ENCODE measurements at regions not wholly inside any gene's neighbourhood (a gene's known extent, or its start where the extent isn't known, plus 50 kb on each side); places are given as distances from the start of the nearest gene placed in this dataset.

DNA sequence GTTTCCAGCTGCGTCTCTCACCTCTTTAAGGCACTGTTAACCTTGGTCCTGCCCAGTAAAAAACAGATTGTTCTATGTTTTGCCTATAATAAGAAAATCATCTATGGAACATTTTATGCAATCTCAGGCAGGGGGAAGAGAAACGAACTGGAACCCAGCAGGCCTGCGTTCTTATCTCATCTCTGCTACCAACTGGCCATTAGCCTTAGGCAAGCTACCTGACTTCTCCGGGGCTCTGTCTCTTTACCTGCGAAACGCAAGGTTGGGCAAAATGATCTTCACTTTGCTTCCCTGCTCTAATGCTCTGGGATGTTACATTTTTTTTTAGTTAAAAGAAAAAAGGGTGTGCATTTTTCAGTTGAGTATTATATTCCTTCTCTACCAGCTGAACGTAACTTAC lies 70.5 kb upstream of the WIPF1 start:
- Histone ChIP-seq H3K36me3 (no peaks in the 10 kb centered on the region), H3K27ac (no peak overlapping the region), H3K27me3 (no peaks in the 10 kb centered on the region), H3K9me3 (no peaks in the 10 kb centered on the region), H3K4me1 (peaks cover 50% of the 10 kb centered on the region), H3K4me3 (no peak overlapping the region)
- intact Hi-C loops (cut with DNase I) = no loop called here
- DNase-seq (ENCODE audit: extremely low spot score in 2 of 2) = no peak
- TF ChIP-seq POLR2A (IDR thresholded peaks at IDR 0.05) = no peak
- TF ChIP-seq, protein P1, sequence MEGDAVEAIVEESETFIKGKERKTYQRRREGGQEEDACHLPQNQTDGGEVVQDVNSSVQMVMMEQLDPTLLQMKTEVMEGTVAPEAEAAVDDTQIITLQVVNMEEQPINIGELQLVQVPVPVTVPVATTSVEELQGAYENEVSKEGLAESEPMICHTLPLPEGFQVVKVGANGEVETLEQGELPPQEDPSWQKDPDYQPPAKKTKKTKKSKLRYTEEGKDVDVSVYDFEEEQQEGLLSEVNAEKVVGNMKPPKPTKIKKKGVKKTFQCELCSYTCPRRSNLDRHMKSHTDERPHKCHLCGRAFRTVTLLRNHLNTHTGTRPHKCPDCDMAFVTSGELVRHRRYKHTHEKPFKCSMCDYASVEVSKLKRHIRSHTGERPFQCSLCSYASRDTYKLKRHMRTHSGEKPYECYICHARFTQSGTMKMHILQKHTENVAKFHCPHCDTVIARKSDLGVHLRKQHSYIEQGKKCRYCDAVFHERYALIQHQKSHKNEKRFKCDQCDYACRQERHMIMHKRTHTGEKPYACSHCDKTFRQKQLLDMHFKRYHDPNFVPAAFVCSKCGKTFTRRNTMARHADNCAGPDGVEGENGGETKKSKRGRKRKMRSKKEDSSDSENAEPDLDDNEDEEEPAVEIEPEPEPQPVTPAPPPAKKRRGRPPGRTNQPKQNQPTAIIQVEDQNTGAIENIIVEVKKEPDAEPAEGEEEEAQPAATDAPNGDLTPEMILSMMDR (IDR thresholded peaks at IDR 0.05) = no peak
- TF ChIP-seq POLR2AphosphoS5 (IDR thresholded peaks at IDR 0.05; ENCODE audit: insufficient read depth in 1 of 2, low read depth in 1 of 2) = no peak

DNA sequence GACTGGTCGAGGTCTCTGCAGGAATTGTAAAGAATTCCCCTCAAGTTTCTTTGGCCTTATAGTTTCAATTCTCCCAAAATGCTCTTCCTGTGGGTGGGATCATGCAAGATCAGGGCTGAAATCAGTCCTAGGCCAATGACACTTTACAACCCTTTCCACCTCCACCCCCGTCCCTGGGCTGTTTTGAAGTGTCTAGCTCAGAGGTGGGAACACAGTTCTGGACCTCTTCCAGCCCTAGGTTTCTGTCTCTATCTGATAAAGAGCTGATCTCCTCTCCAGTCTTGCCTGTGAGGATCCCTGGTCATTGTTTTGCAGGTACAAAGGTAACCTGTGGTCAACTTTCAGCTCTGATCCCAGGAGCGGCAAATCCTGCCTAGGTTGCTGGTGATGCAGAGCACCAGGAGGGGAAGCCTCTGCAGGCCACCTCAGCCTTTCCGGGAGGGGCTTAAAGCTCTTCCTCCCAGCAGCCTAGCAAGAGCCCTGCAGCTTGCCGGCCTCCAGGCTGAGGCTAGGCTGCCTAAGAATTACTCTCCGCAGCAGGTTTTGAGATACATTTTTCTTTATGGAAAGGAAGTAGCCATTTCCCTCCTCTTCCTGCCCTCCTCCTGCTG lies 69.8 kb upstream of the WIPF1 start:
- no peaks in the 10 kb centered on the region for H3K27me3 ChIP-seq
- intact Hi-C loops (cut with DNase I) = no loop called here
- no peak for DNase-seq (ENCODE audit: extremely low spot score in 2 of 2)
- no peaks in the 10 kb centered on the region for H3K36me3 ChIP-seq
- no peak overlapping the region for H3K4me3 ChIP-seq
- peaks cover 57% of the 10 kb centered on the region for H3K4me1 ChIP-seq
- H3K27ac ChIP-seq = peak overlapping the region; percentile 58
- TF ChIP-seq, protein P1 (IDR thresholded peaks at IDR 0.05) = no peak
- TF ChIP-seq POLR2AphosphoS5 (IDR thresholded peaks at IDR 0.05; ENCODE audit: insufficient read depth in 1 of 2, low read depth in 1 of 2) (no peak), POLR2A (IDR thresholded peaks at IDR 0.05) (no peak)
- H3K9me3 ChIP-seq = no peaks in the 10 kb centered on the region

DNA sequence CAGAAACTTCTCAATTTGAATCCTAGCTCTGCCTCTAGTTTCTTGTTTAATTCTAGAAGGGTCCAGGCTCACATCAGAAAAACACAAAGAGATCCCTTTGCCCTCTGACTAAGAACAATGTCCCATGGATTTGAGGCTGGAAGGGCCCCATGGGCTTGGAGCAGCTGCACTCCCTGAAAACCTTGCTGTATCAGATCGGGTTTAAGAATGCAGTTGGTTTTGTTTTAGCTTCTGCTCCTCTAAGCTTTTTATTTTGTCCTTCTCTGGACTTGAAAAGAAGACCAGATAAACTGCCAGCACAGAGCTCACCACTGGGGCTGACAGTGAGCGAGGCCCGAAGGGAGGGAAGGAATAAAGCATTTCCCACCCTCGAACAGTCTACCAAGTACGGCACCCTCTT lies 69.2 kb upstream of the WIPF1 start:
- H3K27me3 ChIP-seq = no peaks in the 10 kb centered on the region
- H3K4me1 ChIP-seq = peaks cover 62% of the 10 kb centered on the region
- intact Hi-C loops (cut with DNase I) = no loop called here
- TF ChIP-seq POLR2A (IDR thresholded peaks at IDR 0.05) (no peak), POLR2AphosphoS5 (IDR thresholded peaks at IDR 0.05; ENCODE audit: insufficient read depth in 1 of 2, low read depth in 1 of 2) (no peak)
- TF ChIP-seq, protein P1 (IDR thresholded peaks at IDR 0.05) = no peak
- H3K4me3 ChIP-seq = no peak overlapping the region
- peak overlapping the region; percentile 58 for H3K27ac ChIP-seq
- no peaks in the 10 kb centered on the region for H3K36me3 ChIP-seq
- no peaks in the 10 kb centered on the region for H3K9me3 ChIP-seq
- DNase-seq (ENCODE audit: extremely low spot score in 2 of 2) = no peak

DNA sequence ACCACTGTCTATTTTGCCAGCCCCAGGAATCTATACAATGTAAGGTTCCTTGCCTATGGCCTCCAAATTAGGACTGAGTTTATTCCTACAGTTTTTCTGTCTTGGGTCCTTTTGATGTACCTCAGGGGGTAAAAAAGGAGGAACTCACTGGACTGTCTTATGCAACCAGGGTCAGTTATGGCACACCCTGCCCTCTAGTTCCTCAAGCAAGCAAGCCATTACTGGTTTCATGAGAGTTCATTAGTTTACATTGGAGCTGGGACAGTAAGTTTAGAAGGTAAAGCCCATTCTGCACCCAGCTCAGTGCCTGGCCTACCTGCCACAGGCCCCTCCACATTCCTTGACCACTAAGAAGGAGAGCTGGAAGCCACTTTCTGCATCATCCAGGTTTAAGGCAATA lies 68.7 kb upstream of the WIPF1 start:
- TF ChIP-seq, protein P1 (IDR thresholded peaks at IDR 0.05) = no peak
- no peak for TF ChIP-seq POLR2A (IDR thresholded peaks at IDR 0.05)
- intact Hi-C loops (cut with DNase I) = no loop called here
- peak overlapping the region; percentile 58 for H3K27ac ChIP-seq
- no peaks in the 10 kb centered on the region for H3K36me3 ChIP-seq
- DNase-seq (ENCODE audit: extremely low spot score in 2 of 2) = no peak
- no peaks in the 10 kb centered on the region for H3K9me3 ChIP-seq
- no peak overlapping the region for H3K4me3 ChIP-seq
- H3K4me1 ChIP-seq = peaks cover 62% of the 10 kb centered on the region
- H3K27me3 ChIP-seq = no peaks in the 10 kb centered on the region

DNA sequence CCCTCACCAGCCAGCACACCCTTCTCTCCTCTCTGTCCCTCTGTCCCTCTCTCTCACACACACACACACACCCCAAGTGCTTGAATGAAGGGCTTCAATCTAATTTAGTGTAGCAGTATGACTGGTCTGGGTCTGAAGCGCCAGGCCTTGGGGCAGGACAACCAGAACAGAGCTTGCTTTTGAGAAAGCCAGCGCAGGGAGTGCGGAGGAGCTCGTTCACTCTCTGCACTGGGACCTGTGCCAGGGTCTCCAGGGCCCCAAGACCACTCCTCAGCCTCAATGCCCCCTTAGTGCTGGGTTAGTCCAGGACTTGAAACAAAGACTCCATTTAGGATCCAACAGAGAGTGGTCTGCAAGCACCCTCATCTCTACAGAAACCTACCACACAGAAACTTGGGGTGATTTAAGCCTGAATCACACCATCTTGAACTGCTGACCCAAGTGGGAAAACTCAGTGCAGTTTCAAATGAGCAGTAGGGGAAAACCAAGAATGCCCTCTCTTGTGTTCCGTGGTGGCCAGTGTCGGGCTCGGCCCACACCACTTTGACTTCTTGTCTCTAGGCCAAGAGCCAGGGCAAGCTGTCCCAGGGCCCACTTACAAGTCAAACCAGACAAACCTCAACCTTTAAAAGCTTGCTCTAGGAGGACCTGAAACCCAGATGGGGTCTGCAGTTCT lies 66.6 kb upstream of the WIPF1 start:
- intact Hi-C loops (cut with DNase I) = no loop called here
- Histone ChIP-seq H3K9me3 (no peaks in the 10 kb centered on the region), H3K36me3 (no peaks in the 10 kb centered on the region), H3K27me3 (no peaks in the 10 kb centered on the region), H3K4me1 (peaks cover 55% of the 10 kb centered on the region), H3K27ac (peak overlapping the region; percentile 84), H3K4me3 (no peak overlapping the region)
- TF ChIP-seq POLR2AphosphoS5 (IDR thresholded peaks at IDR 0.05; ENCODE audit: insufficient read depth in 1 of 2, low read depth in 1 of 2) (no peak), POLR2A (IDR thresholded peaks at IDR 0.05) (no peak)
- TF ChIP-seq, protein P1 (IDR thresholded peaks at IDR 0.05) = no peak
- no peak for DNase-seq (ENCODE audit: extremely low spot score in 2 of 2)
